K562 (cell line): ENCODE measurements at regions not wholly inside any gene's neighbourhood (a gene's known extent, or its start where the extent isn't known, plus 50 kb on each side); places are given as distances from the start of the nearest gene placed in this dataset.

ENCODE experiments used
- ATAC-seq: fragments of 200-7000 bp; cut with Tn5 transposase; 3 replicates; pipeline ENCODE4 v1.9.1; 2020; ENCODE audit warnings: moderate library complexity
- BruUV-seq: library from RNA; stranded (reverse); fragments of 400-500 nt; replicated peaks from 2 replicates; lab custom pipeline; 2021; lab: Mats Ljungman, UMichigan
- CTCF ChIA-PET: fragments of 300-600 bp; formaldehyde crosslinking; extraction: SDS; loops from one replicate; lab custom pipeline; 2021; ENCODE audit warnings: low intra/inter-chr PET ratio; lab: Yijun Ruan, JAX
- POLR2A ChIA-PET: fragments of 300-600, 350-650 bp; sonication (Branson Sonifier 250); formaldehyde crosslinking; extraction: SDS; loops from one replicate; lab custom pipeline; 2021; ENCODE audit warnings: antibody characterized with exemption, inconsistent platforms; lab: Yijun Ruan, JAX
- DNase-seq, 4 experiments: peaks; one replicate each; pipeline versions ENCODE4 v3.0.0 to v3.0.0-alpha.2; 2011 to 2018; ENCODE audit warnings: low spot score in 3 of 4, mixed read lengths in 3 of 4; ENCODE audit errors: extremely low read depth in 1 of 4
- FAIRE-seq: peaks from 2 replicates; lab custom pipeline; 2011; peaks lifted over from hg19 to GRCh38; lab: Jason Lieb, UNC
- H2AFZ ChIP-seq: 2 replicates; pipeline ENCODE4 v1.6.0; 2011; ENCODE audit warnings: low read depth, low read length, control low read depth, inconsistent platforms
- H3K27ac ChIP-seq: fragments of 200-600 bp; 3 replicates; pipeline ENCODE4 v1.8.0; 2011; ENCODE audit warnings: low read depth, mild to moderate bottlenecking, control low read depth, inconsistent platforms, low read length, moderate library complexity, mixed read lengths; ENCODE audit errors: extremely low read depth
- H3K27me3 ChIP-seq, 2 experiments: fragments of 300-600 bp in 1 of 2; 2 replicates in 1 of 2; 3 replicates in 1 of 2; pipeline versions ENCODE4 v1.6.0 to v1.8.0; 2011; ENCODE audit warnings: inconsistent platforms in 2 of 2, low read length in 2 of 2, mild to moderate bottlenecking in 1 of 2, mixed read lengths in 1 of 2, moderate library complexity in 1 of 2; ENCODE audit not compliant: control insufficient read depth in 2 of 2, insufficient read depth in 2 of 2
- H3K36me3 ChIP-seq: fragments of 300-600 bp; 3 replicates; pipeline ENCODE4 v1.8.0; 2011; ENCODE audit warnings: mild to moderate bottlenecking, low read length, inconsistent platforms; ENCODE audit not compliant: control insufficient read depth, insufficient read depth
- H3K4me1 ChIP-seq, 2 experiments: fragments of 200-600 bp in 1 of 2; replicated peaks in 1 of 2; 2 replicates in 1 of 2; 3 replicates in 1 of 2; pipeline versions ENCODE4 v1.5.1 to v1.8.0; 2011; ENCODE audit warnings: inconsistent platforms in 2 of 2, low read length in 2 of 2, mild to moderate bottlenecking in 1 of 2, mixed read lengths in 1 of 2, moderate library complexity in 1 of 2; ENCODE audit not compliant: control insufficient read depth in 2 of 2, insufficient read depth in 2 of 2
- H3K4me2 ChIP-seq: 2 replicates; pipeline ENCODE4 v1.6.1; 2011; ENCODE audit warnings: low read length, control low read depth, inconsistent platforms, mixed read lengths; ENCODE audit not compliant: insufficient read depth
- H3K4me3 ChIP-seq: fragments of 200-600 bp; sonication (generic), shearing (Covaris generic); 2 replicates; pipeline ENCODE4 v1.5.1; 2016; ENCODE audit warnings: control low read depth, inconsistent platforms
- H3K79me2 ChIP-seq: fragments of 200-600 bp; 3 replicates; pipeline ENCODE4 v1.8.0; 2011; ENCODE audit warnings: low read length, inconsistent platforms; ENCODE audit not compliant: control insufficient read depth, insufficient read depth
- H3K9ac ChIP-seq, 2 experiments: 2 replicates each; pipeline versions ENCODE4 v1.6.0 to v1.6.1; 2011; ENCODE audit warnings: low read depth in 2 of 2, low read length in 2 of 2, control low read depth in 1 of 2, inconsistent platforms in 1 of 2, mild to moderate bottlenecking in 1 of 2, mixed read lengths in 1 of 2; ENCODE audit not compliant: insufficient read depth in 1 of 2
- H3K9me1 ChIP-seq: one replicate; pipeline ENCODE4 v1.6.0; 2011; ENCODE audit warnings: inconsistent platforms, mild to moderate bottlenecking, low read length, moderate library complexity; ENCODE audit not compliant: control insufficient read depth, insufficient read depth
- H3K9me3 ChIP-seq: replicated peaks from 2 replicates; pipeline ENCODE4 v1.5.1; 2011; ENCODE audit warnings: low read depth, low read length, inconsistent platforms; ENCODE audit not compliant: control insufficient read depth, insufficient read depth
- H4K20me1 ChIP-seq: replicated peaks from 2 replicates; pipeline ENCODE4 v1.6.1; 2011; ENCODE audit warnings: low read length, inconsistent platforms, mixed read lengths; ENCODE audit not compliant: control insufficient read depth, insufficient read depth
- ASH1L ChIP-seq: fragments of 450-650 bp; IDR thresholded peaks from 2 replicates; pipeline ENCODE4 v1.6.1; 2018; ENCODE audit warnings: borderline replicate concordance, mild to moderate bottlenecking, low read depth; ENCODE audit not compliant: partially characterized antibody
- HNRNPK ChIP-seq: fragments of 200-400 bp; formaldehyde crosslinking; IDR thresholded peaks from one replicate; pipeline ENCODE4 v1.6.1; 2018; ENCODE audit warnings: mild to moderate bottlenecking, low read depth, low read length; ENCODE audit not compliant: poor library complexity, severe bottlenecking
- JUNB ChIP-seq: fragments of 450-650 bp; formaldehyde crosslinking; conservative IDR thresholded peaks from 2 replicates; pipeline ENCODE4 v1.4.0; 2020; ENCODE audit warnings: mild to moderate bottlenecking
- NCOA4 ChIP-seq: fragments of 450-650 bp; IDR thresholded peaks from 2 replicates; pipeline ENCODE4 v1.6.1; 2018; ENCODE audit warnings: mild to moderate bottlenecking; ENCODE audit not compliant: partially characterized antibody
- RFX5 ChIP-seq: IDR thresholded peaks from 2 replicates; pipeline ENCODE4 v1.6.1; 2011; ENCODE audit warnings: low read depth, mild to moderate bottlenecking, improper control_type of control experiment, low read length
- SMARCA5 ChIP-seq: fragments of 450-650 bp; IDR thresholded peaks from 2 replicates; pipeline ENCODE4 v1.6.1; 2016
- STAT6 ChIP-seq: sonication (generic); formaldehyde crosslinking; IDR thresholded peaks from 2 replicates; pipeline ENCODE4 v1.8.1; 2023; ENCODE audit warnings: mild to moderate bottlenecking, missing genetic modification reagents
- ZBTB33 ChIP-seq: sonication (generic); formaldehyde crosslinking; IDR thresholded peaks from 2 replicates; pipeline ENCODE4 v1.8.1; 2023; ENCODE audit warnings: mild to moderate bottlenecking, missing genetic modification reagents
- ZNF445 ChIP-seq: fragments of 250-450 bp; sonication (Bioruptor Pico); IDR thresholded peaks from 2 replicates; pipeline ENCODE4 v1.4.0; 2020; ENCODE audit warnings: low read depth, mild to moderate bottlenecking, moderate library complexity
- WGBS: fragments of 100-300 bp; shearing (Covaris generic); methylation state at CpG from one replicate; pipeline ENCODE4 v1.1.6; 2016; ENCODE audit warnings: low coverage, mixed read lengths; ENCODE audit not compliant: insufficient coverage; ENCODE audit errors: missing lambda C conversion rate; 5-methylcytosine and 5-hydroxymethylcytosine counted together
- in situ Hi-C: fragments of 300-500 bp; cut with MboI; formaldehyde crosslinking; loops from 4 replicates; pipeline ENCODE4 v1.15.0; 2018; ENCODE audit warnings: inconsistent platforms, mixed read lengths
- intact Hi-C: fragments of 100-400 bp; cut with micrococcal nuclease; formaldehyde crosslinking; loops from 2 replicates; pipeline ENCODE4 v1.14.2; 2022
- TF ChIP-seq, protein P1 (sequence below), 2 experiments: fragments of 200-800 bp in 1 of 2; sonication (Bioruptor generic) in 1 of 2; sonication (generic) in 1 of 2; formaldehyde crosslinking in 1 of 2; IDR thresholded peaks in 1 of 2; conservative IDR thresholded peaks in 1 of 2; 2 replicates each; pipeline versions ENCODE4 v1.5.0 to v1.6.1; 2016 to 2020; ENCODE audit warnings: missing compliant biosample characterization in 1 of 2, missing genetic modification characterization in 1 of 2, missing genetic modification reagents in 1 of 2
- TF ChIP-seq, protein P2 (sequence below), 2 experiments: fragments of 450-650 bp; IDR thresholded peaks; 2 replicates each; pipeline ENCODE4 v1.6.1; 2016

- Histone ChIP-seq H3K4me3 (no peak overlapping the region), H3K4me1 (no peaks in the 10 kb centered on the region), H3K9me1 (no peaks in the 10 kb centered on the region), H3K4me2 (no peak overlapping the region), H3K36me3 (no peaks in the 10 kb centered on the region), H3K79me2 (no peaks in the 10 kb centered on the region), H4K20me1 (no peaks in the 10 kb centered on the region), H3K9ac (no peak overlapping the region), H3K9me3 (no peaks in the 10 kb centered on the region), H3K27ac (no peak overlapping the region), H3K27me3 (no peaks in the 10 kb centered on the region), H2AFZ (no peak overlapping the region)
- in situ Hi-C loops = no loop called here
- intact Hi-C loops = no loop called here
- BruUV-seq = no TSS peak
- DNase-seq (no peak), FAIRE-seq (no peak), ATAC-seq (no peak)
- POLR2A ChIA-PET = no interaction called here
- no peak for TF ChIP-seq HNRNPK
- no peak for TF ChIP-seq ZBTB33 (CRISPR knock-in tag)
- no peak for TF ChIP-seq STAT6
- TF ChIP-seq ASH1L = no peak
- no peak for TF ChIP-seq ZNF445 (CRISPR knock-in tag)
- TF ChIP-seq, protein P1, sequence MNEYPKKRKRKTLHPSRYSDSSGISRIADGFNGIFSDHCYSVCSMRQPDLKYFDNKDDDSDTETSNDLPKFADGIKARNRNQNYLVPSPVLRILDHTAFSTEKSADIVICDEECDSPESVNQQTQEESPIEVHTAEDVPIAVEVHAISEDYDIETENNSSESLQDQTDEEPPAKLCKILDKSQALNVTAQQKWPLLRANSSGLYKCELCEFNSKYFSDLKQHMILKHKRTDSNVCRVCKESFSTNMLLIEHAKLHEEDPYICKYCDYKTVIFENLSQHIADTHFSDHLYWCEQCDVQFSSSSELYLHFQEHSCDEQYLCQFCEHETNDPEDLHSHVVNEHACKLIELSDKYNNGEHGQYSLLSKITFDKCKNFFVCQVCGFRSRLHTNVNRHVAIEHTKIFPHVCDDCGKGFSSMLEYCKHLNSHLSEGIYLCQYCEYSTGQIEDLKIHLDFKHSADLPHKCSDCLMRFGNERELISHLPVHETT (CRISPR knock-in tag; conservative IDR thresholded peaks at IDR 0.05 in 1 of 2, IDR thresholded peaks at IDR 0.05 in 1 of 2) = no peak
- no peak for TF ChIP-seq SMARCA5
- TF ChIP-seq, protein P2, sequence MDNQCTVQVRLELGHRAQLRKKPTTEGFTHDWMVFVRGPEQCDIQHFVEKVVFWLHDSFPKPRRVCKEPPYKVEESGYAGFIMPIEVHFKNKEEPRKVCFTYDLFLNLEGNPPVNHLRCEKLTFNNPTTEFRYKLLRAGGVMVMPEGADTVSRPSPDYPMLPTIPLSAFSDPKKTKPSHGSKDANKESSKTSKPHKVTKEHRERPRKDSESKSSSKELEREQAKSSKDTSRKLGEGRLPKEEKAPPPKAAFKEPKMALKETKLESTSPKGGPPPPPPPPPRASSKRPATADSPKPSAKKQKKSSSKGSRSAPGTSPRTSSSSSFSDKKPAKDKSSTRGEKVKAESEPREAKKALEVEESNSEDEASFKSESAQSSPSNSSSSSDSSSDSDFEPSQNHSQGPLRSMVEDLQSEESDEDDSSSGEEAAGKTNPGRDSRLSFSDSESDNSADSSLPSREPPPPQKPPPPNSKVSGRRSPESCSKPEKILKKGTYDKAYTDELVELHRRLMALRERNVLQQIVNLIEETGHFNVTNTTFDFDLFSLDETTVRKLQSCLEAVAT (IDR thresholded peaks at IDR 0.05) = no peak
- no peak for TF ChIP-seq JUNB (CRISPR knock-in tag)
- no peak for TF ChIP-seq RFX5
- no peak for TF ChIP-seq NCOA4
- CTCF ChIA-PET = no interaction called here
- 0% methylated on average over 2 of the region's 2 CpGs for WGBS
These were observed 460.7 kb downstream of the BCL11A start for GRCh38 chr2:60092781-60093180.
